ENCODE measurements at regions not wholly inside any gene's neighbourhood (a gene's known extent, or its start where the extent isn't known, plus 50 kb on each side); places are given as distances from the start of the nearest gene placed in this dataset.

DNA sequence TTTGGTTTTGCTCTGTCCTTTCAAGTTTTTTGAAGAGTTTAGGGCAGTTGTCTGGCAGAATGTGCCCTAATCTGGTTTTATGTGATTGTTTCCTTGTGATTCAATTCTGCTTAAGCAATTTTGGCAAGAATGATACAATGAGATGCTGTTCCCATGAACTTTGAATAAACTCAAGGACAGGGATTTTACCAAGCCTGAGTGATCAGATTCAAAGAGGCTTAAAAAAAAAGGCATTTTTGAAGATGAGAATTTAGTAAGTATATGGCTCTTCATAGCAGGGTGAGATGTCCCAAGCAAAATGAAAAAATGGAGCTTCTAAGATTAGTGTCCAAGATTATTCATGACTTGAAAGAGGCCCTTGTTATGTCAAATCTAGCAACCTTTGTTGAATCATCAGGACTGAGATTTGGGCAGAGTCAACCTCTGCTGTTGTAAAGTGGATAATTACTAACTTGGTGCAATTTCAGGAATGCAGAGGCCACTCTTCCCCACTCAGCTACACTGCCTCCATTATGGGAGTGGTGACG is 180.6 kb upstream of the NUDT4 start:
- Histone ChIP-seq H3K4me3 (no peak overlapping the region), H3K36me3 (no peaks in the 10 kb centered on the region), H3K27me3 (no peaks in the 10 kb centered on the region), H3K4me1 (peaks cover 0 to 25% (median 0%) of the 10 kb centered on the region in 4 donors), H3K27ac (peak overlapping the region in 2 of 4 donors; percentile 4 to 21), H3K9me3 (peaks cover 0 to 8% (median 0%) of the 10 kb centered on the region in 4 donors)
- TF ChIP-seq, protein P1, sequence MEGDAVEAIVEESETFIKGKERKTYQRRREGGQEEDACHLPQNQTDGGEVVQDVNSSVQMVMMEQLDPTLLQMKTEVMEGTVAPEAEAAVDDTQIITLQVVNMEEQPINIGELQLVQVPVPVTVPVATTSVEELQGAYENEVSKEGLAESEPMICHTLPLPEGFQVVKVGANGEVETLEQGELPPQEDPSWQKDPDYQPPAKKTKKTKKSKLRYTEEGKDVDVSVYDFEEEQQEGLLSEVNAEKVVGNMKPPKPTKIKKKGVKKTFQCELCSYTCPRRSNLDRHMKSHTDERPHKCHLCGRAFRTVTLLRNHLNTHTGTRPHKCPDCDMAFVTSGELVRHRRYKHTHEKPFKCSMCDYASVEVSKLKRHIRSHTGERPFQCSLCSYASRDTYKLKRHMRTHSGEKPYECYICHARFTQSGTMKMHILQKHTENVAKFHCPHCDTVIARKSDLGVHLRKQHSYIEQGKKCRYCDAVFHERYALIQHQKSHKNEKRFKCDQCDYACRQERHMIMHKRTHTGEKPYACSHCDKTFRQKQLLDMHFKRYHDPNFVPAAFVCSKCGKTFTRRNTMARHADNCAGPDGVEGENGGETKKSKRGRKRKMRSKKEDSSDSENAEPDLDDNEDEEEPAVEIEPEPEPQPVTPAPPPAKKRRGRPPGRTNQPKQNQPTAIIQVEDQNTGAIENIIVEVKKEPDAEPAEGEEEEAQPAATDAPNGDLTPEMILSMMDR (IDR thresholded peaks at IDR 0.05): no peak
- peak in 1 of 2 donors; percentile 29 for TF ChIP-seq EP300 (IDR thresholded peaks at IDR 0.05)
- WGBS, 2 donors: 60 to 81% methylated on average over 1 of the region's 1 CpG
- DNase-seq (ENCODE audit: low spot score in 2 of 2): no peak

- H3K9me3 ChIP-seq: peaks cover 0 to 3% (median 0%) of the 10 kb centered on the region in 4 donors
- DNase-seq (ENCODE audit: low spot score in 2 of 2): no peak
- H3K27me3 ChIP-seq: no peaks in the 10 kb centered on the region
- H3K36me3 ChIP-seq: no peaks in the 10 kb centered on the region
- H3K4me3 ChIP-seq: no peak overlapping the region
- peaks cover 0 to 23% (median 0%) of the 10 kb centered on the region in 4 donors for H3K4me1 ChIP-seq
- no peak overlapping the region for H3K27ac ChIP-seq
- 37 to 39% methylated on average over 4 of the region's 4 CpGs for WGBS, 2 donors
- TF ChIP-seq POLR2A (IDR thresholded peaks at IDR 0.05) (no peak), EP300 (IDR thresholded peaks at IDR 0.05) (no peak)
- TF ChIP-seq, protein P1 (IDR thresholded peaks at IDR 0.05): no peak
Observed at GRCh38 chr12:93198086-93198485, 179.6 kb upstream of the NUDT4 start.

GRCh38 chr12:93199831-93200236 is 177.9 kb upstream of the NUDT4 start:
- no peaks in the 10 kb centered on the region for H3K27me3 ChIP-seq
- no peak overlapping the region for H3K4me3 ChIP-seq
- WGBS, 2 donors: 47 to 57% methylated on average over 2 of the region's 2 CpGs
- TF ChIP-seq EP300 (IDR thresholded peaks at IDR 0.05): no peak
- no peaks in the 10 kb centered on the region for H3K36me3 ChIP-seq
- H3K27ac ChIP-seq: no peak overlapping the region
- no peaks in the 10 kb centered on the region for H3K9me3 ChIP-seq
- no peak for DNase-seq (ENCODE audit: low spot score in 2 of 2)
- peaks cover 0 to 23% (median 0%) of the 10 kb centered on the region in 4 donors for H3K4me1 ChIP-seq

DNA sequence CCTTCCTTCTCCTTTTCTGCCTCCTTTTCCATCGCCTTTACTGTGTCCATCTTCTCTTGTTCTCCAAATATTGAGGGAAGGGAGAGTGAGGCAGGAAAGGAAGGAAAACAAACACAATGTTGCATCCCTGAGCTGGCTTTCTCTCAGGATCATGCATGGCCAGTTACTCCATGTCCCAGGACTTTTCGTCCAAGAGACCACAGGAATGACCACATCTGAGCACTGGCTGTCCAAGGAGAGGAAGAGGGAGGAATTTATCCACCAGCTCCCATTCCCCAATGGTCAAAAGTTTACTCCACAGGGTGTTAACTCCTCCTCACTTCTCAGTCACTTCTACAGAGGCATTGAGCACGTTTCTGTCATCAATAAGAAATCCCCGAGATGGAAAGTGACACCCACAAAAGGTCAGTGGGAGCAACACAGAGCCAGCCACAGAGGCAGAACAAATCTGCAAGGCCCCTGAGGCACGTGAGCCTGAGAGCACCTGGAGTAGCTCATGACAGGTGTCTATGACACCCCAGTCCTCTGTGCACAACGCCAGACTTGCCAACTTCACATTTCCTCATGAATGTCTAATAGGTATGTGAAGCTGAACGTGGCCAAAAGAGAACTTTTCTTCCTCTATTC is 177.3 kb upstream of the NUDT4 start:
- Histone ChIP-seq H3K27ac (no peak overlapping the region), H3K27me3 (no peaks in the 10 kb centered on the region), H3K4me3 (no peak overlapping the region), H3K4me1 (peaks cover 0 to 23% (median 0%) of the 10 kb centered on the region in 4 donors), H3K9me3 (no peaks in the 10 kb centered on the region), H3K36me3 (no peaks in the 10 kb centered on the region)
- DNase-seq (ENCODE audit: low spot score in 2 of 2): no peak
- TF ChIP-seq EP300 (IDR thresholded peaks at IDR 0.05): peak in 1 of 2 donors; percentile 66
- TF ChIP-seq, protein P1 (IDR thresholded peaks at IDR 0.05): no peak
- 77 to 79% methylated on average over 7 of the region's 7 CpGs for WGBS, 2 donors

GRCh38 chr12:93201990-93202389 is 175.7 kb upstream of the NUDT4 start:
- Histone ChIP-seq H3K36me3 (no peaks in the 10 kb centered on the region), H3K4me1 (peaks cover 0 to 20% (median 0%) of the 10 kb centered on the region in 4 donors), H3K4me3 (no peak overlapping the region), H3K27ac (no peak overlapping the region), H3K27me3 (no peaks in the 10 kb centered on the region), H3K9me3 (no peaks in the 10 kb centered on the region)
- DNase-seq (ENCODE audit: low spot score in 2 of 2): no peak
- TF ChIP-seq EP300 (IDR thresholded peaks at IDR 0.05): no peak
- TF ChIP-seq, protein P1 (IDR thresholded peaks at IDR 0.05): no peak
- WGBS, 2 donors: 93 to 96% methylated on average over 6 of the region's 6 CpGs

All from tibial nerve (tissue), 4 donors.